ENCODE measurements at regions not wholly inside any gene's neighbourhood (a gene's known extent, or its start where the extent isn't known, plus 50 kb on each side); places are given as distances from the start of the nearest gene placed in this dataset.

DNA sequence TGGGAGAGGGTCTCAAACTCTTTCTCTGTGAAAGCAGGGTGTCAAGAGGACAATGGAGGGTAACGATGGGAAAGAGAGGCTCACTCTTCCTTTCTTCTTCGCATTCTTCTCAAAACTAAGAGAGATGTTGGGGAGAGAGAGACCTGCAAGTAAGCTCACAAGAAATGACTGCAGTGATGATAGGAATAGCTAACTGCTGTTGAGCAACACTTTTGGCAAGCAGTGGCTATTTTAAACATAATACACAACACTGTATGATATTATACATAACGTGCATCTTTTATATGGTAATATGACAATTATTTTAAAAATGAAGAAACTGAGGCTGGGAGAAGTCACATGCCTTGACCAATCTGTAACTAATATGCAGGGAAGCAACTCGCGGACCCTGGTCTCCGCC lies 247.5 kb downstream of the CMPK2 start:
- TF ChIP-seq EP300 (IDR thresholded peaks at IDR 0.05) (no peak), POLR2A (IDR thresholded peaks at IDR 0.05; ENCODE audit: low read depth) (no peak), POLR2AphosphoS5 (IDR thresholded peaks at IDR 0.05) (no peak)
- TF ChIP-seq, protein P1, sequence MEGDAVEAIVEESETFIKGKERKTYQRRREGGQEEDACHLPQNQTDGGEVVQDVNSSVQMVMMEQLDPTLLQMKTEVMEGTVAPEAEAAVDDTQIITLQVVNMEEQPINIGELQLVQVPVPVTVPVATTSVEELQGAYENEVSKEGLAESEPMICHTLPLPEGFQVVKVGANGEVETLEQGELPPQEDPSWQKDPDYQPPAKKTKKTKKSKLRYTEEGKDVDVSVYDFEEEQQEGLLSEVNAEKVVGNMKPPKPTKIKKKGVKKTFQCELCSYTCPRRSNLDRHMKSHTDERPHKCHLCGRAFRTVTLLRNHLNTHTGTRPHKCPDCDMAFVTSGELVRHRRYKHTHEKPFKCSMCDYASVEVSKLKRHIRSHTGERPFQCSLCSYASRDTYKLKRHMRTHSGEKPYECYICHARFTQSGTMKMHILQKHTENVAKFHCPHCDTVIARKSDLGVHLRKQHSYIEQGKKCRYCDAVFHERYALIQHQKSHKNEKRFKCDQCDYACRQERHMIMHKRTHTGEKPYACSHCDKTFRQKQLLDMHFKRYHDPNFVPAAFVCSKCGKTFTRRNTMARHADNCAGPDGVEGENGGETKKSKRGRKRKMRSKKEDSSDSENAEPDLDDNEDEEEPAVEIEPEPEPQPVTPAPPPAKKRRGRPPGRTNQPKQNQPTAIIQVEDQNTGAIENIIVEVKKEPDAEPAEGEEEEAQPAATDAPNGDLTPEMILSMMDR (IDR thresholded peaks at IDR 0.05), result no peak
